GM04504 (cell line): ENCODE measurements at regions not wholly inside any gene's neighbourhood (a gene's known extent, or its start where the extent isn't known, plus 50 kb on each side); places are given as distances from the start of the nearest gene placed in this dataset.
"Not testable (repeated sequence)": the region's sequence is repeated elsewhere in the genome, so short reads cannot be mapped to it uniquely, and the experiment has no call there.

ENCODE experiments used
- DNase-seq: peaks from one replicate; pipeline ENCODE4 v3.0.0-alpha.2; 2012; ENCODE audit warnings: low read depth

DNA sequence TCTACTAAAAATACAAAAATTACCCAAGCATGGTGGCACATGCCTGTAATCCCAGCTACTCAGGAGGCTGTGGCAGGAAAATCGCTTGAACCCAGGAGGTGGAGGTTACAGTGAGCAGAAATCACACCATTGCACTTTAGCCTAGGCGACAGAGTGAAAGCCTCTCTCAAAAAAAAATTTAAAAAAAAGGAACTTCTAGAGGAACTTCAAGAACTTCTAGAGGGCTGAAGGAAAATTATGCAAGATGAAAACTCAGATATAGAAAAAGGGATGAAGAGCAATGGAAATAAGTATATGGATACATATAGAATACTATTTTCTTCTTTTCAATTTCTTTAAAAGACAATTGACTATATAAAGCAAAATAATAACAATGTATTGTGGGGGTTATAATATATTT lies 51.2 kb upstream of the PRR5 start:
- no peak for DNase-seq

DNA sequence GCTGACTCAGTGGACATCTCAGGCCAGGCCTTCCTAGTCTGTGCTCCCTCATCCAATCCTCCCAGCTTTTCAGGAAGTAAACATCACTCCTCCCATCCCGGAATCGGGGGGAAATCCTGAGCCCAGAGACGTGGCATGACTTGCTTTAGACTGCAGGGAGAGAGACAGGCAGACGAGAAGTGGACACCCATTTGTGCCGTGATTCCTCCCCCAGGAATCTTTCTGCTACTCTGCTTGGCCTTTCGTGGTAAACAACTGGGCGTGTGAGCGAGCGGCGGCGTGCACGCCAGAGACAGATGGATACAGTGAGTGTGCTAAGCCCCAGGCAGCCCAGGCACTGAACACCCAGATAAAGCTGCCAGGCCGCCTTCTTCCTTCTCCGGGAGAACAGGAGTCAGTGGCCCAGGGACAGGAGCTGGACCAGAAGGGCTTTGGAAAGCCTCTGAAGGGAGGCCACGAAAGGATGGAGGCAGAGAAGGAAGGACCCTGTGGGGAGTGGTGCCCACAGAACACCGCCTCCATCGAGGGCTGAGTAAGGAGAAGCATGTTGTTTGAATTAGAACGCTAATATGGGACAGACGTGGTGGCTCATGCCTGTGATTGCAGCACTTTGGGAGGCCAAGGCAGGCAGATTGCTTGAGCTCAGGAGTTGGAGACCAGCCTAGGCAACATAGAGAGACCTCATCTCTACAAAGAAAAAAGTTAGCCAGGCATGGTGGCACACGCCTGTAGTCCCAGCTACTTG lies 53.0 kb upstream of the PRR5 start:
- DNase-seq = peak; percentile 99

DNA sequence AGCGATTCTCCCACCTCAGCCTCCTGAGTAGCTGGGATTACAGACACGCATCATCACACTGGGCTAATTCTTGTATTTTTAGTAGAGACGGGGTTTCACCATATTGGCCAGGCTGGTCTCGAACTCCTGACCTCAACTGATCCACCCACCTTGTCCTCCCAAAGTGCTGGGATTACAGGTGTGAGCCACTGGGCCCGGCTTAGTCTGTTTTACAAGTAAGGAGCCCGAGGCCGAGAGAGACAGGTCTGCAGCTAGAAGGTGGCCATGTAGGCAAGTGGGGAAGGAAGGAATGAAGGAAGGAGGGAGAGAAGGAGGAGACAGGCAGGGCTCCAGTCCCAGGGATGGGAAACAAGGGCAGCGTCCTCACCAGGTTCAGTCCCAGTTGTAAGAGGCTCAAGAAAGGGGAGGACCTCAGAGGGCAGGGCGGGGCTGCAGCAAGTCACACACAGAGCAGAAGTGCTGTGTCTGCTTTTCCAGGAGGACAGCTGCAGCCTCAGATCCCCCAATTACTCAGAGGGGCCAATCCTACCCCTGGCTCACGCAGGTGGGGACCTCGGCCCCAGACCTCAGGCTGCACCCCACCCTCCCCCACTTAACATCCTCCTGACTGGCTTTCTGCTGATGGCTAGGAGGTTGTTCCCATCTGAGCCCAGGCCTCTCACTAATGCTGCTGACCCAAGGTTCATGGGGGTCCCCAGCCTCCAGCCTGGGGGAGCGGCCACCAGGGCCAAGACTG lies 53.8 kb upstream of the PRR5 start:
- DNase-seq = no peak

DNA sequence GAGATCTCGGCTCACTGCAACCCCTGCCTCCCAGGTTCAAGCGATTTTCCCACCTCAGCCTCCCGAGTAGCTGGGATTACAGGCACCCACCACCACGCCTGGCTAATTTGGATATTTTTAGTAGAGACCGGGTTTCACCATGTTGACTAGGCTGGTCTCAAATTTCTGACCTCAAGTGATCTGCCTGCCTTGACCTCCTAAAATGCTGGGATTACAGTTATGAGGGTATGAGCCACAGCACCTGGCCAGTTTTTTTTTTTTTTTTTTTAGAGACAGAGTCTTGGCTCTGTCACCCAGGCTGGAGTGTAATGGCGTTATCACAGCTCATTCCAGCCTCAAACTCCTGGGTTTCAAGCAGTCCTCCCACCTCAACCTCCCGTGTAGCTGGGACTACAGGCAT lies 54.9 kb upstream of the PRR5 start:
- DNase-seq = no peak

DNA sequence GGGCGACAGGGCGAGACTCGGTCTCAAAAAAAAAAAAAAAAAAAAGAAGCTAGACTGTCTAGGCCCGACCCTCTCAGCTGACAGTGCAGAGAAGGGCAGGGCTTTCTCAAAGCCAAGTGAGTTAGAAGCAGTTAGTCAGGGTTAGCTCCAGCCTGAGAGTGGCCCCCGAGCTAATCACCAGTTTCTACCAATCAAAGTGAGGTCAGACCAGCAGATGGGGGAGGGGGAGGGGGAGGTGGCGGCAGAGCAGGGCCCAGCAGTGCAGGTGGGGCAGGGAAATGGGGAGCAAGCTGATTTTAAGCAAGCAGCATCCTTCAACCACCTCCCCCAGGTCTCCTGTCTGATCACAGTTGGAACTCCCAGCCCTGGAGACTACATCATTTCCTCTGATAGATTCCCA lies 55.3 kb upstream of the PRR5 start:
- no peak for DNase-seq

DNA sequence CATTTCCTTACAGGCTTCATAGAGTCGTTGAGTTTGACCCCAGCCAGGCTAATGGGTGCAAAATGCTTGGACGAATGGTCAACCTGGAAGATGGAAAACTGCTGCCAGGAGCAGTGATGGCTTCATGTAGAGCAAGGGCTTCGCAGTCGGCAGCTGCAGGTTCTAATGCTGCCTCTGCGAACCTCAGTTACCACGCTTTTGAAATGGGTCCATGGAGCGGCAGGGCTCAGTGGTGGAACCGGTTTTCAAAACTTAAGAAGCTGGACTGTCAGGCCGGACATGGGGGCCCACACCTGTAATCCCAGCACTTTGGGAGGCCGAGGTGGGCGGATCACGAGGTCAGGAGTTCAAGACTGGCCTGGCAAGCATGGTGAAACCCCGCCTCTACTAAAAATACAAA lies 55.9 kb upstream of the PRR5 start:
- no peak for DNase-seq

DNA sequence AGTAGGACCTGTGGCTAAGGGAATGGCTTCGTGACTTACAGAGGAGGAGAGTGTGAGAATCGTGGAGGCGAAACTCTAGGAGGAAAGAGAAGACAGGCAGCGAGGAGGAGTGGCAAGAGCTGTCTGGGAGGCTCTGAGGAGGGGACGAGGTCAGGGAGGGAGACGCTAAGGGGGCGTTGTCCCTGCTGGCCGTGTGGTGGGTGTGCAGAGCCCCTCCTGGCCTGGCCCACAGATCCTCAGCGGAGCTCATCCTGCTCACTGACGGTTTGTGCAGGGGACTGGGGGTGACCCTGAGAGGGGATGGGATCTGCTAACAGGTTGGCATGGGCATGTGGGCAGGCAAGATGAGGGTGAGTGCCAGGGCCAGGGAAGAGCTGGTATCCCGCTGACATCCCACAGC lies 56.5 kb upstream of the PRR5 start:
- no peak for DNase-seq

DNA sequence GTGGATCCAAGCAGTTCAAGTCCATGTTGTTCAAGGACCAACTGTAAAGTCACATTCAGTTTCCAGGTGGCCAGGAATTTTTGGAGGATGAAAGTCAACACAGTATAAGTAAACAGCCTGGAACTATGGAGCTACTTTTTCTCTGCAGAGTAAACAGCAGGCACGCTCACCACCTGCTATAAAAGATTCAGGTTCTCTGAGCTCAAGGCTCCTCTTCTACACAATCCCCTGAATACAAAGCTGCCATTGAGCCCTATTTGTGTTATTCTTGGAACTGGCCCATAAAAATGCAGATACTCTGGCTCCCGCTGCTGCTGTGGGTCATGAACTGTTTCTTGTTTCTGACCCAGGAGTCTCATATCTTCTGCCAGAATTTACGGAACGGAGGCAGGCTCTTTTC lies 56.9 kb upstream of the PRR5 start:
- no peak for DNase-seq

DNA sequence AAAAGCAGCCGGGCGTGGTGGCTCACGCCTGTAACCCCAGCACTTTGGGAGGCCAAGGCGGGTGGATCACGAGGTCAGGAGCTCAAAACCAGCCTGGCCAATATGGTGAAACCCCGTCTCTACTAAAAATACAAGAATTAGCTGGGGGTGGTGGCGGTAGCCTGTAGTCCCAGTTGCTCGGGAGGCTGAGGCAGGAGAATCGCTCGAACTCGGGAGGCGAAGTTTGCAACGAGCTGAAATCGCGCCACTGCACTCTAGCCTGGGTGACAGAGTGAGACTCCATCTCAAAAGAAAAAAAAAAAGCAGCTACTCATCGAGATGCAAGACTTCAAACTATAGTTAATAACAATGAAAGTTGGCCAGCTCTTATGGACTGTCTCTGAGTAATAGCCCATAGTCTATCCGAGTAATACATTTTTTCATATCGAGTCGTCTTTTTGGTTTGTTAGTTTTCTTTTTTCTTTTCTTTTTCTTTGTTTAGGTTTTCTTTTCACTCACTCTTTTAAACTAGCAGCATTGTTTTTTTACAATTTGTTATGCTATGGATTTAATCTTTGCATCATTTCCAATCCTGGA lies 58.4 kb upstream of the PRR5 start:
- not testable (repeated sequence) for DNase-seq

DNA sequence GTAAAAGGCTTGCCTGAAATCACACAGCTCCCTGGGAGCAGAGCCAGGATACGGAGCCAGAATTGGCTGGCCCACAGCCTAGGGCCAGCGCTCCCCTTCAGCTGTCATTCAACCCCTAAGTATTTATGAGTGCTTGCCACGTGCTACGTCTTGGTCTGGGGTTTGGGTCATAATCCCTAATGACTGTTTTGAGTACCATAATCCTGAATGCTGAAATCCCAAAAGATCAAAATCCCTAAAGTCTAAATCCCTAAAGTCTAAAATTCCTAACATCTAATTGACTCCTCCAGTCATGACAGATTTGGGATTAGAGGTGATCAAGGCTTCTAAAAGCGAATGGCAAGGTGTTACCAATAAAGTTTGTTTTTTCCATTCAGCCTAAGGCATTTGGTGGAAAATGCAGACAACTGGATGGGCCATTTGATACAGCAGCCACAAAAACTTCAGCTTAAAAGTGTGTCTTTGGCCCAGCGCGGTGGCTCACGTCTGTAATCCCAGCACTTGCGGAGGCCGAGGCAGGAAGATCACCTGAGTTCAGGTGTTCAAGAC lies 59.8 kb upstream of the PRR5 start:
- DNase-seq = no peak

DNA sequence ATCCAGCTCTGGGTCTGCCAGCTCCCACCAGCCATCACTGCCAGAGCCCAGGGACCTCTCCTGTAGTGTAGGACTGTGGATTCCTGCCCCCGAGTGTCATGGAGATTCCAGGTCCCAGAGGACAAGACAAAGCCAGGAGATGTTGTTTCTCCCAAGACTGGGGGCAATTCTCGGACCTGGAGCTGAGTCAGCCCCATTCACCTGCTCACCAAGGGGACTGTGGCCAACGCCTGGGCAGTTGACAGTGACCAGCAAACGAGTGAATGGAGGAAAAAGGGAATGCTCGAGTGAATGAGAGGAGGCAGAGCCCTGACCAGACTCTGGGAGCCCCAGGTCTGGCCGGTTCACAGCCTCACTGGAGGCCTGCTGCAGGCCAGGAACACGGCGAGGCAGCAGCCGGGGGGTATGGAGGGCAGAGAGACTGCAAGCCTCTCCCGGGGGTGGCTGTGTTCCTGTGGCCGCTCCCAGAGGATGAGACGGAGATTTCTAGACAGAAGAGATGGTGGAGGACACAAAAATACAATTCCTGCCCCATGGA lies 61.3 kb upstream of the PRR5 start:
- no peak for DNase-seq

DNA sequence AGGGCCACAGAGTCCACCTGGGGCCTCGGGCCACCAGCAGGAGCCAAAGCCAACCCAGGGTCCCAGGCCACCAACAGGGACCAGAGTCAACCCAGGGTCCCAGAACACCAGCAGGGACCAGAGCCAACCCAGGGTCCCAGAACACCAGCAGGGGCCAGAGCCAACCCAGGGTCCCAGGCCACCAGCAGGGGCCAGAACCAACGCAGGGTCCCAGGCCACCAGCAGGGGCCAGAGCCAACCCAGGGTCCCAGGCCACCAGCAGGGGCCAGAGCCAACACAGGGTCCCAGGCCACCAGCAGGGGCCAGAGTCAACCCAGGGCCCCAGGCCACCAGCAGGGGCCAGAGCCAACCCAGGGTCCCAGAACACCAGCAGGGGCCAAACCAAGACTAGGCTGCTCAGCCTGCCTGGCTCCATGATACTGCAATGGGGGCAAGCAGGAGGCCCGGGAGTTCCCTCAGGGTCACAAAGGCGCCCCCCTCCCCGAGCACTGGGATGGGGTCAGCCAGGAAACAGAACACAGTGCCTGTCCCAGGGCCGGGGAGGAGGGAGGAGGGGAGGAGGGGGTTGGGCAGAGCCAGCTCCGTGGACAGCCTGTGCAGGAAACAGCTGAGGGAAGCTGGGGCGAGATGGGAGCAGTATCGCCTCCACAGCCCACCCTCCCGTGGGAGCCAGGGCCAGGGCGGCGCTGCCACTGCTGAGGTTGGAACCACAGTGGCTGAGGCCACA lies 62.0 kb upstream of the PRR5 start:
- no peak for DNase-seq

DNA sequence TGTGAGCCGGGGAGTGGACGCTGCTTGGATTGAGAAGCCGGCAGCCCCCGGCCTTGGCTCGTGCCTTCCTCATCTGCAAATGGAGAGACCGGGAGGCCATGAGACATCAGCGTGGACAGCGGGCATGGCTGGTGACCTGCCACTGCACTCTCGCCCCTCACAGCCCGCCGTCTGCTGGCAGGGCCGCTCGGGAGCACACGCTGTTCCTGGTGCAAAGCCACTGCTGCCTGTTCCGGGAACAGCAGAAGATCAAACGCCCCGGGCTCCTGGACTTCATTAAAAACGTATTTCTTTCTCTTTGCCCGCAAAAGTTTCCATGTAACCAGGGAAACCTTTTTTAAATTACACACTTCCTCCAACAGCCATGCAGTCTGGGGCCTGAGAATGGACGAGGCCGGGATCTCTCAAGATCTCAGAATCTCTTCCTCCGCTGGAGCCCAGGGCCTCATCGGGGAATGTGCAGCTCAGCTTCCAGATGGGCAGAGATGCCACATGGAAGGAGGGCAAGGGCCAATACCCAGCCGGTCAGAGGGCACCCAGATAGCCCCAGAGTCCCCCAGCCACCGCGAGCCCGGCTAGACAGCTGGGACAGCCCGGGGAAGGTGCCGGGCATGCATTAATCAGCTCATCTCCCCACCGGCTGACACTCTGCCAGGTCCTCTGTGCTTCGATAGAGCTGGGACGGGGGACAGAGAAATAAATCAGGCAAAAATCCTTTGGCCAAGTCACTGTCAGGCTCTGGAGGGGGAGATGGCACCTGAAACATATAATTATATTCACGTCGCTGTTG lies 62.8 kb upstream of the PRR5 start:
- peak; percentile 46 for DNase-seq

DNA sequence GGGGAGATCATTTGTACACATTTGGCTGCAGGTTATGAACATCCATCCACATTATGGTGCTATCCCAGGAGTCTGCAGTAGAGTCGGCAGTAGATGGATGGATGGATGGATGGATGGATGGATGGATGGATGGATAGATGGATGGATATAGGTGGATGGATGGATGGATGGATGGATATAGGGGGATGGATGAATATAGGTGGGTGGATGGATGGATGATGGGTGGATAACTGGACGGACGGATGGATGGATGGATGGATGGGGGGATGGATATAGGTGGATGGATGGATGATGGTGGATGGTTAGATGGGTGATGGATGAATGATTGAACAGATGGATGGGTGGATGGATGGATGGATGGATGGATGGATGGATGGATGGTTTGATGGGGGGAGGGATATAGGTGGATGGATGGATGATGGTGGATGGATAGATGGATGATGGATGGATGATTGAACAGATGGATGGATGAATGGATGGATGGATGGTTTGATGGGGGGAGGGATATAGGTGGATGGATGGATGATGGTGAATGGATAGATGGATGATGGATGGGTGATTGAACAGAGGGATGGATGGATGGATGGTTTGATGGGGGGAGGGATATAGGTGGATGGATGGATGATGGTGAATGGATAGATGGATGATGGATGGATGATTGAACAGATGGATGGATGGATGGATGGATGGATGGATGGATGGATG lies 65.3 kb upstream of the PRR5 start:
- DNase-seq = not testable (repeated sequence)

DNA sequence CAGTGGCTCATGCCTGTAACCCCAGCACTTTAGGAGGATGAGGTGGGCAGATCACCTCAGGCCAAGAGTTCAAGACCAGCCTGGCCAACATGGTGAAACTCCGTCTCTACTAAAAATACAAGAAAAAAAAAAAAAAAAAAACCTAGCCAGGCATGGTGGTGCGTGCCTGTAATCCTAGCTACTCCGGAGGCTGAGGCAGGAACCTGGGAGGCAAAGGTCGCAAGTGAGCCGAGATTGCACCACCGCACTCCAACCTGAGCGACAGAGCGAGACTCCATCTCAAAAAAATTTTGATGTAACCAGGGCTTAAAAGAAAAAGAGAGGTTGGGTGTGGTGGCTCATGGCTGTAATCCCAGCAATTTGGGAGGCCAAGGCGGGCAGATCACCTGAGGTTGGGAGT lies 66.4 kb upstream of the PRR5 start:
- not testable (repeated sequence) for DNase-seq

DNA sequence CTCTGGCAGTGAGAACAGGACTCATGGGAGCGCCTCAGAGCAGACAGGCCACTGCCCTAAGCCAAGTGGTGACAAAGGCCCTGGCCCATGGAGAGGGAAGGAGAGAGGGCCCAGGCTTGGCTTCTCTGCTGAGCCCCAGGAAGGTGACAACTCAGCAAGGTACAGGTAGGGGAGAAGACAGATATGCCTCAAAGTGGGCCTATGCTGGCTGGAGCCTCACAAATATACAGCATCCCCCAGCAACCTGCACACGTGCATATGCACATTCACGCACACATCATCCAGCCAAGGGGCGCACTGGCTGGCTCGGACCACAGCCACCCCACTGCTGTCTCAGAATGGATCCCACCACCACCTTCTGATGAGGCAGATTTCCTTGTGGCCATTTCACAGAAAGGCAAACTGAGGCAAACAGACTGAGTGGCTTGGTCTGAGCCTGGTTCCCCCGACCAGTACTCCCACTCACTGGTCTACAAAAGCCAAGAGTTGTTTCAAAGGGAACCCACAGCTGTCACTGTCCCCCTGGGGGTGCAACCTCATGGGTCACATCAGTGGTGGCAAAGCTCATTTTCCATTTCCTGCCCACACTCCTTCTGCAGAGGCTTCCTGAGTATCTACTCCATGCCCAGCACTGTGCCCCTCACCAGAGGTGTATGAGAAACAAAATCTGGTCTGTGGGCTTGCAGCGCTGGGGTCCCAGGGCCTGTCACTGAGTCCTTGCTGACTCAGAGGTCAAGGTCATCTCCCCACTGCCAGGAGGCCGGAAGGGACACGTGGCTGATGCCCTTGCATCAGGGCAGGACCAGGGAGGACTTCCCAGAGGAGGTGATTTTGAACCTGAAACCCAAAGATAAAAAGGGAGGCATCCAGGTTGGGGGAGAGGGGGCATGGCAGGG lies 67.3 kb upstream of the PRR5 start:
- DNase-seq = no peak

DNA sequence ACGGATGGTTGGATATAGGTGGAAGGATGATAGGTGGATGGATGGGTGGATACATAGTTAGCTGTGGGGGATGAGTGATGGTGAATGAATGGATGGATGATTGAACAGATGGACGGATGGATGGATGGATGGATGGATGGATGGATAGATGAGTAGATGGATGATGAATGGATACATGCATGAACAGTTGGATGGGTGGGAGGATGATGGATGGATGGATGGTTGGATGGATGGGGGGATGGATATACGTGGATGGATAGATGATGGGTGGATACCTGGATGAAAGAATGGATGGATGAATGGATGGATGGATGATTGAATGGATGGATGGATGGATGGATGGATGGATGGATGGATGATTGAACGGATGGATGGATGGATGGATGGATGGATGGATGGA lies 68.4 kb upstream of the PRR5 start:
- no peak for DNase-seq

DNA sequence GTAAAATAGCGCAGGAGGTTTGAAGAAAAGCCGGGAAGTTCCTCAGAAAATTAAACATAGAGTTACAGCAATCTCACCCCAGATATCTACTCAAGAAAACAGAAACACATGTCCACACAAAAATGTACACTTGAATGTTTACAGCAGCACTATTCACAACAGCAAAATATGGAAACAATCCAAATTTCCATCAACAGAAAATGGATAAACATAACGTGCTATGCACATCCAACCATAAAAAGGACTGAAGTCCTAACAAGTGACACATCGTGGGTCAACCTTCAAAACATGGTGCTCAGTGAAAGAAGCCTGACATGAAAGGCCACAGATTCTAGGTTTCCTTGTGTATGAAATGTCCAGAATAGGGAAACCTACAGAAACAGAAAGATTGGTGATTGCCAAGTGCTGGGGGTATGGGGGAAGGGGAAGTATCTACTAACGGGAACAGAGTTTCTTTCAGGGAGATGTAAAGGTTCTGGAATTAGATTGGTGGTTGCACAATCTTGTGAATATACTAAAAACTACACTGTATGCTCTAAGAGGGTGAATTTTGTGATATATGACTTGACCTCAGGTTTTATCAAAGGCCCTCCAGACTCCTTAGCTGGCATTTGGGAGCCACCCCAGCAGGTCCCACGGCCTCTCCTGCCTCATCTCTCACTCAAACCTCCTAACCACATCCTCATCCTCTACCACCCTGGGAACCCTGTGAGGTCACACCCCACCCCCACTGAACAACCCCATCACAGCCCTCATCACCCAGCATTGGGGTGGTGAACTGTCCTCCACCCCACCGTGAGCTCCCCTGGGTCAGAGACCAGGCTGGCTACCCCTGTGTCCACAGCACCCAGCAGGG lies 69.2 kb upstream of the PRR5 start:
- no peak for DNase-seq

DNA sequence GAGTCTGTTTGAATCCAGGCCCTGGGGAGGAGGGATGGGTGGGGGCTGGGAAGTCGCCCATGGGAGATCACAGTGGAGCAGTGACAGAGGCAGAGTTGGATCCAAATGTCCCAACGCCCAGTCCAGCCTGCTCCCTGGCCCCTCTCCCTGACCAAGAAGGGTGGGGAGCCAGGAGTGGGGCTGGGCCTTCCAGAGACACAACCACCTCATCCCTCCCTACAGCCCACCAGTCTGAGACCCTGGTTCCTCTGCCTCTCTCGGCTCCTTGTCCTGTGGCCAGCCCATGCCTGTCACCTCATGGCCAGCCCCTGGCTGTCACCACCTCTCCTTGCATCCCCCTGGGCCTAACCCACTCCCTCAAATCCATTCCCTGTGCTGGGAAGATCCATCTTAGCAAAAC lies 71.2 kb upstream of the PRR5 start:
- DNase-seq = no peak
